ENCODE measurements at regions not wholly inside any gene's neighbourhood (a gene's known extent, or its start where the extent isn't known, plus 50 kb on each side); places are given as distances from the start of the nearest gene placed in this dataset.

GRCh38 chr6:99019381-99019780 lies 71.6 kb upstream of the FBXL4 start (continued):
- TF ChIP-seq POU5F1 (IDR thresholded peaks at IDR 0.05; ENCODE audit: borderline replicate concordance, low read depth, low read length, partially characterized antibody), result no peak

GRCh38 chr6:99017150-99017549 lies 69.4 kb upstream of the FBXL4 start:
- Histone ChIP-seq H3K9me3 (replicated peaks; ENCODE audit: control insufficient read depth, insufficient read depth, low read depth, low read length) (no peaks in the 10 kb centered on the region), H3K79me2 (ENCODE audit: control insufficient read depth, insufficient read depth, low read length) (no peaks in the 10 kb centered on the region), H2AFZ (ENCODE audit: low read depth, low read length) (no peak overlapping the region), H3K4me3 (no peak overlapping the region), H3K27ac (ENCODE audit: extremely low read depth, low read depth, low read length) (no peak overlapping the region), H3K27me3 (ENCODE audit: control insufficient read depth in 2 of 2, insufficient read depth in 2 of 2, low read length in 2 of 2) (peaks cover 0 to 13% of the 10 kb centered on the region in 2 experiments; a peak in 2 of 5 replicates), H4K20me1 (replicated peaks; ENCODE audit: control insufficient read depth, insufficient read depth, low read length) (no peaks in the 10 kb centered on the region), H3K36me3 (ENCODE audit: control insufficient read depth, insufficient read depth, low read length) (no peaks in the 10 kb centered on the region), H3K9me1 (ENCODE audit: control insufficient read depth, insufficient read depth, low read length) (no peaks in the 10 kb centered on the region), H3K4me1 (replicated peaks in 1 of 2; ENCODE audit: control insufficient read depth in 2 of 2, insufficient read depth in 2 of 2, low read length in 2 of 2) (no peaks in the 10 kb centered on the region; a peak in 1 of 5 replicates), H3K9ac (ENCODE audit: insufficient read depth in 1 of 2, low read depth in 2 of 2, low read length in 2 of 2) (no peak overlapping the region), H3K4me2 (ENCODE audit: insufficient read depth, low read length) (no peak overlapping the region)
- no TSS peak for BruUV-seq (replicated peaks)
- intact Hi-C loops (cut with micrococcal nuclease), result no loop called here
- ChIA-PET CTCF (ENCODE audit: low intra/inter-chr PET ratio) (no interaction called here), POLR2A (no interaction called here)
- DNase-seq (ENCODE audit: extremely low read depth in 1 of 4, low spot score in 3 of 4) (no peak), FAIRE-seq (no peak), ATAC-seq (no peak)
- in situ Hi-C loops (cut with MboI), result no loop called here
- 0% methylated on average over 1 of the region's 1 CpG for WGBS (ENCODE audit: insufficient coverage, low coverage, missing lambda C conversion rate)
- peak; percentile 63 for TF ChIP-seq MAFG (tag; conservative IDR thresholded peaks at IDR 0.05)
- no peak for TF ChIP-seq NCOA4 (IDR thresholded peaks at IDR 0.05; ENCODE audit: partially characterized antibody)
- TF ChIP-seq SRSF1 (IDR thresholded peaks at IDR 0.05; ENCODE audit: low read depth, low read length), result no peak
- TF ChIP-seq ZNF609 (CRISPR knock-in tag; IDR thresholded peaks at IDR 0.05; ENCODE audit: borderline replicate concordance), result no peak
- TF ChIP-seq SMAD3 (CRISPR knock-in tag; conservative IDR thresholded peaks at IDR 0.05), result no peak
- no peak for TF ChIP-seq PTRF (tag; IDR thresholded peaks at IDR 0.05)
- TF ChIP-seq ZNF3 (CRISPR knock-in tag; IDR thresholded peaks at IDR 0.05), result no peak
- no peak for TF ChIP-seq XRCC5 (IDR thresholded peaks at IDR 0.05; ENCODE audit: low read depth, low read length)
- TF ChIP-seq ZNF324 (CRISPR knock-in tag; IDR thresholded peaks at IDR 0.05), result no peak
- TF ChIP-seq SAFB2 (IDR thresholded peaks at IDR 0.05; ENCODE audit: borderline replicate concordance, low read depth, low read length, severe bottlenecking), result no peak
- no peak for TF ChIP-seq PBX2 (CRISPR knock-in tag; IDR thresholded peaks at IDR 0.05; ENCODE audit: low read depth)
- peak; percentile 56; the same call in 1 of the 2 replicates for TF ChIP-seq PBX2 (tag; conservative IDR thresholded peaks at IDR 0.05; ENCODE audit: low read depth)

Data from K562 (cell line).